Small intestine (tissue), 7 donors: ENCODE measurements at regions not wholly inside any gene's neighbourhood (a gene's known extent, or its start where the extent isn't known, plus 50 kb on each side); places are given as distances from the start of the nearest gene placed in this dataset.
"Not testable (repeated sequence)": the region's sequence is repeated elsewhere in the genome, so short reads cannot be mapped to it uniquely, and the experiment has no call there.

Experiments
- DNase-seq, 2 donors: peaks; one replicate each; pipeline versions ENCODE4 v3.0.0 to v3.0.0-alpha.2; 2013
- FAIRE-seq: peaks from 2 replicates; lab custom pipeline; 2012; peaks lifted over from hg19 to GRCh38; lab: Jason Lieb, UNC
- H3K27ac ChIP-seq, 3 donors: one replicate each; pipeline ENCODE4 v1.5.1; 2013; ENCODE audit warnings: low read length in 2 of 3, mild to moderate bottlenecking in 2 of 3, control low read depth in 1 of 3, inconsistent platforms in 1 of 3, low read depth in 1 of 3, moderate library complexity in 1 of 3
- H3K27me3 ChIP-seq, 3 donors: one replicate each; pipeline ENCODE4 v1.6.1; 2013; ENCODE audit warnings: low read length in 3 of 3, inconsistent platforms in 1 of 3; ENCODE audit not compliant: control insufficient read depth in 3 of 3, insufficient read depth in 3 of 3
- H3K36me3 ChIP-seq, 3 donors: one replicate each; pipeline ENCODE4 v1.6.1; 2013; ENCODE audit warnings: low read length in 3 of 3, inconsistent platforms in 1 of 3, low read depth in 1 of 3, mild to moderate bottlenecking in 1 of 3, moderate library complexity in 1 of 3; ENCODE audit not compliant: control insufficient read depth in 3 of 3, insufficient read depth in 2 of 3
- H3K4me1 ChIP-seq, 3 donors: one replicate each; pipeline ENCODE4 v1.6.1; 2013; ENCODE audit warnings: low read length in 2 of 3, inconsistent platforms in 1 of 3, low read depth in 1 of 3, mild to moderate bottlenecking in 1 of 3, moderate library complexity in 1 of 3; ENCODE audit not compliant: control insufficient read depth in 3 of 3, insufficient read depth in 2 of 3
- H3K4me3 ChIP-seq, 3 donors: one replicate each; pipeline ENCODE4 v1.5.1; 2013; ENCODE audit warnings: low read length in 3 of 3, control low read depth in 1 of 3, inconsistent platforms in 1 of 3, low read depth in 1 of 3, mild to moderate bottlenecking in 1 of 3, moderate library complexity in 1 of 3
- H3K9me3 ChIP-seq, 2 donors: one replicate each; pipeline ENCODE4 v1.6.1; 2013; ENCODE audit warnings: low read depth in 1 of 2, low read length in 1 of 2; ENCODE audit not compliant: control insufficient read depth in 2 of 2, insufficient read depth in 1 of 2
- WGBS, 3 donors: extraction: QIAGEN DNeasy Blood & Tissue Kit; methylation state at CpG; one replicate each; pipeline ENCODE4 v1.1.7; 2013; 5-methylcytosine and 5-hydroxymethylcytosine counted together
- donor health status: healthy with polysubstance abuse.
- donor health status: control.
- donor health status: control.
- donor health status: Bipolar disorder and iron deficiency.
- donor health status: healthy.

- WGBS, 3 donors = no CpG with 5 or more reads among the region's 2 CpGs
- not testable (repeated sequence) for DNase-seq, FAIRE-seq, H3K36me3 ChIP-seq, H3K4me3 ChIP-seq, H3K4me1 ChIP-seq, H3K27ac ChIP-seq, H3K9me3 ChIP-seq, H3K27me3 ChIP-seq
Measured at GRCh38 chrY:21987222-21987621, 69.4 kb upstream of the RBMY1E start.

GRCh38 chrY:21980937-21981336, 63.1 kb upstream of the RBMY1E start:
- FAIRE-seq, H3K36me3 ChIP-seq, H3K27me3 ChIP-seq, H3K27ac ChIP-seq, H3K4me1 ChIP-seq, H3K9me3 ChIP-seq, DNase-seq, H3K4me3 ChIP-seq: not testable (repeated sequence)
- WGBS, 3 donors = no CpG with 5 or more reads among the region's 2 CpGs

- not testable (repeated sequence) for H3K4me1 ChIP-seq, DNase-seq, H3K36me3 ChIP-seq, H3K27me3 ChIP-seq, H3K27ac ChIP-seq, FAIRE-seq, H3K9me3 ChIP-seq, H3K4me3 ChIP-seq
- 40% methylated on average over 1 of the region's 1 CpG; no CpG with 5 or more reads in 2 of the 3 donors for WGBS, 3 donors
Measured at GRCh38 chrY:21980348-21980747, 62.5 kb upstream of the RBMY1E start.

GRCh38 chrY:21979106-21979505, 61.3 kb upstream of the RBMY1E start:
- not testable (repeated sequence) for H3K27me3 ChIP-seq, H3K36me3 ChIP-seq, FAIRE-seq, H3K4me1 ChIP-seq, DNase-seq, H3K27ac ChIP-seq, H3K9me3 ChIP-seq, H3K4me3 ChIP-seq
- WGBS, 3 donors = 89% methylated on average over 2 of the region's 4 CpGs; no CpG with 5 or more reads in 2 of the 3 donors

GRCh38 chrY:21978204-21978603, 60.4 kb upstream of the RBMY1E start:
- 43% methylated on average over 1 of the region's 2 CpGs; no CpG with 5 or more reads in 2 of the 3 donors for WGBS, 3 donors
- H3K9me3 ChIP-seq, H3K4me1 ChIP-seq, H3K27me3 ChIP-seq, H3K36me3 ChIP-seq, FAIRE-seq, H3K4me3 ChIP-seq, DNase-seq, H3K27ac ChIP-seq: not testable (repeated sequence)
